Transverse colon (tissue), 4 donors: ENCODE measurements at regions not wholly inside any gene's neighbourhood (a gene's known extent, or its start where the extent isn't known, plus 50 kb on each side); places are given as distances from the start of the nearest gene placed in this dataset.

ENCODE experiments used
- DNase-seq: peaks from one replicate; pipeline ENCODE4 v3.0.0-alpha.2; 2019
- H3K27ac ChIP-seq, 4 donors: fragments of 200-600 bp; sonication (generic); 2 replicates each; pipeline ENCODE4 v1.5.1; 2016 to 2018; ENCODE audit warnings: inconsistent platforms in 4 of 4
- H3K27me3 ChIP-seq: fragments of 200-600 bp; sonication (generic); 2 replicates; pipeline ENCODE4 v1.5.1; 2017; ENCODE audit warnings: inconsistent platforms
- H3K36me3 ChIP-seq, 4 donors: fragments of 200-600 bp; sonication (generic); 2 replicates each; pipeline ENCODE4 v1.5.1; 2017 to 2019; ENCODE audit warnings: inconsistent platforms in 4 of 4
- H3K4me1 ChIP-seq, 4 donors: fragments of 200-600 bp; sonication (generic); 2 replicates each; pipeline ENCODE4 v1.5.1; 2017 to 2020; ENCODE audit warnings: inconsistent platforms in 4 of 4
- H3K4me3 ChIP-seq, 4 donors: fragments of 200-600 bp; sonication (generic); 1 replicate in 1 of 4; 2 replicates in 3 of 4; pipeline versions ENCODE4 v1.5.1 to v1.6.1; 2017 to 2019; ENCODE audit warnings: inconsistent platforms in 4 of 4
- H3K9me3 ChIP-seq, 2 donors: fragments of 200-600 bp; sonication (generic); 2 replicates each; pipeline ENCODE4 v1.5.1; 2017 to 2019; ENCODE audit warnings: inconsistent platforms in 2 of 2
- EP300 ChIP-seq: sonication (generic); formaldehyde crosslinking; IDR thresholded peaks from one replicate; pipeline ENCODE4 v1.6.1; 2017; ENCODE audit warnings: antibody characterized with exemption, low read depth
- POLR2A ChIP-seq: fragments of 450-650 bp; IDR thresholded peaks from one replicate; pipeline ENCODE4 v1.6.1; 2016; ENCODE audit warnings: antibody characterized with exemption, mild to moderate bottlenecking, moderate library complexity
- POLR2AphosphoS5 ChIP-seq, 3 donors: sonication (generic); formaldehyde crosslinking; IDR thresholded peaks; one replicate each; pipeline ENCODE4 v1.6.1; 2016; ENCODE audit warnings: antibody characterized with exemption in 3 of 3
- WGBS, 2 donors: methylation state at CpG; one replicate each; pipeline ENCODE4 v1.1.5; 2018; ENCODE audit warnings: low coverage in 1 of 2; 5-methylcytosine and 5-hydroxymethylcytosine counted together
- in situ Hi-C, 4 donors: fragments of 200-750 bp; cut with MboI; loops; one replicate each; pipeline versions ENCODE4 v1.15.0 to v1.15.1; 2017; ENCODE audit warnings: low sequenced_read_pairs in 3 of 4, low pct_ligation_motif_present in 1 of 4, low pct_unique_long_range_greater_than_20kb in 1 of 4
- intact Hi-C: fragments of 100-400 bp; cut with DNase I; formaldehyde crosslinking; loops from one replicate; pipeline ENCODE4 v1.15.1; 2023; ENCODE audit warnings: low total_unique reads
- small RNA-seq, 4 donors: library from RNA; depleted of rRNA; stranded (forward); fragments of <200 nt; gene quantifications; one replicate each; pipeline ENCODE3, GENCODE V24; 2016
- TF ChIP-seq, protein P1 (sequence below), 5 experiments: fragments of 200-600 bp in 3 of 5; fragments of 450-650 bp in 2 of 5; sonication (generic) in 3 of 5; IDR thresholded peaks; 1 replicate in 2 of 5; 2 replicates in 3 of 5; pipeline ENCODE4 v1.5.1; 2016 to 2017; ENCODE audit warnings: antibody characterized with exemption in 5 of 5, inconsistent platforms in 3 of 5, mild to moderate bottlenecking in 2 of 5, moderate library complexity in 1 of 5

DNA sequence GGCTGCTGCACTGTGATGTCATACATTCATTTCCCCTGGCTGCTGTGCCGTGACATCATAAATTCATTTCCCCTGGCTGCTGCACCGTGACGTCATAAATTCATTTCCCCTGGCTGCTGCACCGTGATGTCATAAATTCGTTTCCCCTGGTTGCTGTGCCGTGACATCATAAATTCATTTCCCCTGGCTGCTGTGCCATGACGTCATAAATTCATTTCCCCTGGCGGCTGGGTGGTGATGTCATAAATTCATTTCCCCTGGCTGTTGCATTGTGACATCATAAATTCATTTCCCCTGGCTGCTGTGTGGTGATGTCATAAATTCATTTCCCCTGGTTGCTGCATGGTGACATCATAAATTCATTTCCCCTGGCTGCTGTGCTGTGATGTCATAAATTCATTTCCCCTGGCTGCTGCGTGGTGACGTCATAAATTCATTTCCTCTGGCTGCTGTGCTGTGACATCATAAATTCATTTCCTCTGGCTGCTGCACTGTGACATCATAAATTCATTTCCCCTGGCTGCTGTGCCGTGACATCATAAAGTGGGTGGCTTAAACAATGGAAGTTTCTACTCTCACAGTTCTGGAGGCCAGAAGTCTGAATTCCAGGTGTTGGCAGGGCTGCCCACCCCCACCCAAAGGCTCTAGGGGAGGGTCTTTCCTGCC lies 301.1 kb downstream of the SHANK2 start:
- no peaks in the 10 kb centered on the region for H3K27me3 ChIP-seq
- in situ Hi-C loops (no loop called here), intact Hi-C loops (no loop called here)
- H3K4me1 ChIP-seq = no peaks in the 10 kb centered on the region
- H3K27ac ChIP-seq = no peak overlapping the region
- H3K36me3 ChIP-seq = no peaks in the 10 kb centered on the region
- TF ChIP-seq, protein P1, sequence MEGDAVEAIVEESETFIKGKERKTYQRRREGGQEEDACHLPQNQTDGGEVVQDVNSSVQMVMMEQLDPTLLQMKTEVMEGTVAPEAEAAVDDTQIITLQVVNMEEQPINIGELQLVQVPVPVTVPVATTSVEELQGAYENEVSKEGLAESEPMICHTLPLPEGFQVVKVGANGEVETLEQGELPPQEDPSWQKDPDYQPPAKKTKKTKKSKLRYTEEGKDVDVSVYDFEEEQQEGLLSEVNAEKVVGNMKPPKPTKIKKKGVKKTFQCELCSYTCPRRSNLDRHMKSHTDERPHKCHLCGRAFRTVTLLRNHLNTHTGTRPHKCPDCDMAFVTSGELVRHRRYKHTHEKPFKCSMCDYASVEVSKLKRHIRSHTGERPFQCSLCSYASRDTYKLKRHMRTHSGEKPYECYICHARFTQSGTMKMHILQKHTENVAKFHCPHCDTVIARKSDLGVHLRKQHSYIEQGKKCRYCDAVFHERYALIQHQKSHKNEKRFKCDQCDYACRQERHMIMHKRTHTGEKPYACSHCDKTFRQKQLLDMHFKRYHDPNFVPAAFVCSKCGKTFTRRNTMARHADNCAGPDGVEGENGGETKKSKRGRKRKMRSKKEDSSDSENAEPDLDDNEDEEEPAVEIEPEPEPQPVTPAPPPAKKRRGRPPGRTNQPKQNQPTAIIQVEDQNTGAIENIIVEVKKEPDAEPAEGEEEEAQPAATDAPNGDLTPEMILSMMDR (IDR thresholded peaks at IDR 0.05) = no peak
- no peak for TF ChIP-seq EP300
- no peak for TF ChIP-seq POLR2AphosphoS5 (IDR thresholded peaks at IDR 0.05)
- no peaks in the 10 kb centered on the region for H3K9me3 ChIP-seq
- DNase-seq = no peak
- no peak overlapping the region for H3K4me3 ChIP-seq
- WGBS, 2 donors = 76 to 84% methylated on average over 8 to 11 of the region's 11 CpGs

DNA sequence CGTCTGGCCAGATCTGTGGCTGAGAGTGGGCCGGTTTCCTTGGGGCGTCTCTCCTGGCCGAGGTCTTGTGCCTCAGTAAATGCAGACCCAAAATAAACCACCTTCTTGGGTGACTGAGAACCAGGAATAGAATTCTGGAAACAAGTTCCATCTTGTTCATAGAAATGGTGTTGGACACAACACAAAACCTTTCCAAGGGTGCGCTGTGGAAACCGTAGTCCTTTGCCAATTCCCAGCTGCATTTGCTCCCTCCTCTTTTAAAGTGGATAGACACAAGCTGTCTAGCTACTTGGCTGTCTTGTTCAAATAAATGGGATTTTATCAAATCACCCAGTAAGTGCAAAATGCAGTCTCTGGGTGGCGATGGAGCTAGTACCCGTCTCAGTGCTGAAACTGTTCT lies 300.2 kb downstream of the SHANK2 start:
- 75% methylated on average over 8 of the region's 8 CpGs; no CpG with 5 or more reads in 1 of the 2 donors for WGBS, 2 donors
- no peak for DNase-seq
- H3K4me1 ChIP-seq = no peaks in the 10 kb centered on the region
- intact Hi-C loops (no loop called here), in situ Hi-C loops (no loop called here)
- H3K27me3 ChIP-seq = no peaks in the 10 kb centered on the region
- no peaks in the 10 kb centered on the region for H3K36me3 ChIP-seq
- H3K9me3 ChIP-seq = no peaks in the 10 kb centered on the region
- H3K27ac ChIP-seq = no peak overlapping the region
- TF ChIP-seq POLR2A = no peak
- no peak for TF ChIP-seq EP300
- TF ChIP-seq POLR2AphosphoS5 (IDR thresholded peaks at IDR 0.05) = no peak
- TF ChIP-seq, protein P1 (IDR thresholded peaks at IDR 0.05) = no peak
- H3K4me3 ChIP-seq = no peak overlapping the region

- no peaks in the 10 kb centered on the region for H3K27me3 ChIP-seq
- no peaks in the 10 kb centered on the region for H3K4me1 ChIP-seq
- no peaks in the 10 kb centered on the region for H3K36me3 ChIP-seq
- H3K4me3 ChIP-seq = no peak overlapping the region
- 88% methylated on average over 6 of the region's 6 CpGs; no CpG with 5 or more reads in 1 of the 2 donors for WGBS, 2 donors
- no peak for DNase-seq
- H3K9me3 ChIP-seq = no peaks in the 10 kb centered on the region
- H3K27ac ChIP-seq = no peak overlapping the region
- in situ Hi-C loops = no loop called here
- TF ChIP-seq EP300 (no peak), POLR2AphosphoS5 (IDR thresholded peaks at IDR 0.05) (no peak), POLR2A (no peak)
- TF ChIP-seq, protein P1 (IDR thresholded peaks at IDR 0.05) = no peak
- intact Hi-C loops = no loop called here
Measured at GRCh38 chr11:70953720-70954119, 298.7 kb downstream of the SHANK2 start.

DNA sequence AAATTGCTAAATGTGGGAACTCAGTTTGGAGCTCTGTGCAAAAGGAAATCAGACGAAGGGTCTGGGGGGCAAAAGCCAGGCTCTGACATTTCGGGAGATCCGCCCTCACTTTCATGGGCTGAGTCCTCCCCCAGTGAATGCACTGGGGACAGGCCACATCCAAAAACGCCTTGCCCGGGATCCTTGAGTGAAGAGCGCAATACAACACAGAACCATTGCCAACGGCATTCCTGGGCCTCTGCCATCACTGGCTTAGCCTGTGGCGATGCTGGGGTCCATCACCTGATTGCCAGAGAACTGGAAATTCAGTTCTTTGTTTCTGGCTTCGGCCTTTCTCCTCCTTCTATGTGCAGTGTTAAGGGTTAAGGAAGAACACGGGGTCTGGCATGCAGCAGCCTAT lies 297.9 kb downstream of the SHANK2 start:
- in situ Hi-C loops = no loop called here

More for the DNA sequence above, 297.9 kb downstream of the SHANK2 start:
- 79 to 100% methylated on average over 3 to 10 of the region's 10 CpGs for WGBS, 2 donors
- TF ChIP-seq, protein P1 (IDR thresholded peaks at IDR 0.05) = no peak
- TF ChIP-seq POLR2AphosphoS5 (IDR thresholded peaks at IDR 0.05) (no peak), EP300 (no peak), POLR2A (no peak)
- Histone ChIP-seq H3K27ac (no peak overlapping the region), H3K9me3 (no peaks in the 10 kb centered on the region), H3K27me3 (no peaks in the 10 kb centered on the region), H3K36me3 (no peaks in the 10 kb centered on the region), H3K4me3 (no peak overlapping the region), H3K4me1 (no peaks in the 10 kb centered on the region)
- intact Hi-C loops = no loop called here
- DNase-seq = no peak

Small RNAs in the stretch of these regions (small RNA-seq; reads per million reads assigned to genes)
- gene MIR3664 = 0.24 to 1.3 (median 0.40) reads per million in 4 donors
- gene RF00019 = 0 reads per million in 4 donors
